ENCODE measurements at regions not wholly inside any gene's neighbourhood (a gene's known extent, or its start where the extent isn't known, plus 50 kb on each side); places are given as distances from the start of the nearest gene placed in this dataset.

DNA sequence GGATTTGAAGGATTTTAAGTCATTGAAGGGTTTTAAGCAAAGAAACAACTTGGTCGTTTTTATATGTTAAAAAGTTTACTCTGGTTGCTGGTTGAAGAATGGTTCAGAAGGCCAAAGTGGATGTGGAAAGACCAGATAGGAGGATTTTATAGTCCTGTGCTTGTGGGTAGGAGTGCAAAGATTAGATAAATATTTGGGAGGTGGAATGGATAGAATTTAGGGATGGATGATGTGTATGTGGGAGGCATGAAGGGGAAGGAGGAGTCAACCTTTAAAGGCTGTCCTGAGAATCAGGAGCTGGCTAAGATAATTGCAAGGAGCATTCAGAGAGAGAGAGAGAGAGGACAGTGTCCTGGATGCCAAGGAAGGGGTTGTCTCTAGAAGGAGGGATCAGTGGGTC lies 190.1 kb upstream of the SPRED2 start:
- TF ChIP-seq, protein P1, sequence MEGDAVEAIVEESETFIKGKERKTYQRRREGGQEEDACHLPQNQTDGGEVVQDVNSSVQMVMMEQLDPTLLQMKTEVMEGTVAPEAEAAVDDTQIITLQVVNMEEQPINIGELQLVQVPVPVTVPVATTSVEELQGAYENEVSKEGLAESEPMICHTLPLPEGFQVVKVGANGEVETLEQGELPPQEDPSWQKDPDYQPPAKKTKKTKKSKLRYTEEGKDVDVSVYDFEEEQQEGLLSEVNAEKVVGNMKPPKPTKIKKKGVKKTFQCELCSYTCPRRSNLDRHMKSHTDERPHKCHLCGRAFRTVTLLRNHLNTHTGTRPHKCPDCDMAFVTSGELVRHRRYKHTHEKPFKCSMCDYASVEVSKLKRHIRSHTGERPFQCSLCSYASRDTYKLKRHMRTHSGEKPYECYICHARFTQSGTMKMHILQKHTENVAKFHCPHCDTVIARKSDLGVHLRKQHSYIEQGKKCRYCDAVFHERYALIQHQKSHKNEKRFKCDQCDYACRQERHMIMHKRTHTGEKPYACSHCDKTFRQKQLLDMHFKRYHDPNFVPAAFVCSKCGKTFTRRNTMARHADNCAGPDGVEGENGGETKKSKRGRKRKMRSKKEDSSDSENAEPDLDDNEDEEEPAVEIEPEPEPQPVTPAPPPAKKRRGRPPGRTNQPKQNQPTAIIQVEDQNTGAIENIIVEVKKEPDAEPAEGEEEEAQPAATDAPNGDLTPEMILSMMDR (IDR thresholded peaks at IDR 0.05), result no peak
- TF ChIP-seq POLR2A (IDR thresholded peaks at IDR 0.05), result no peak
